GM19328 (cell line): ENCODE measurements at regions not wholly inside any gene's neighbourhood (a gene's known extent, or its start where the extent isn't known, plus 50 kb on each side); places are given as distances from the start of the nearest gene placed in this dataset.
A peak's percentile ranks its signal among the peaks of the same experiment; 100 is the strongest.
"Not testable (repeated sequence)": the region's sequence is repeated elsewhere in the genome, so short reads cannot be mapped to it uniquely, and the experiment has no call there.

Source experiments
- ATAC-seq: cut with Tn5 transposase; IDR thresholded peaks from one replicate; pipeline ENCODE4 v1.9.1; 2021; ENCODE audit warnings: mild to moderate bottlenecking, moderate library complexity; ENCODE audit not compliant: unreplicated experiment

- no peak for ATAC-seq
These were observed 251.6 kb downstream of the GATA3 start for GRCh38 chr10:8305876-8306652.

DNA sequence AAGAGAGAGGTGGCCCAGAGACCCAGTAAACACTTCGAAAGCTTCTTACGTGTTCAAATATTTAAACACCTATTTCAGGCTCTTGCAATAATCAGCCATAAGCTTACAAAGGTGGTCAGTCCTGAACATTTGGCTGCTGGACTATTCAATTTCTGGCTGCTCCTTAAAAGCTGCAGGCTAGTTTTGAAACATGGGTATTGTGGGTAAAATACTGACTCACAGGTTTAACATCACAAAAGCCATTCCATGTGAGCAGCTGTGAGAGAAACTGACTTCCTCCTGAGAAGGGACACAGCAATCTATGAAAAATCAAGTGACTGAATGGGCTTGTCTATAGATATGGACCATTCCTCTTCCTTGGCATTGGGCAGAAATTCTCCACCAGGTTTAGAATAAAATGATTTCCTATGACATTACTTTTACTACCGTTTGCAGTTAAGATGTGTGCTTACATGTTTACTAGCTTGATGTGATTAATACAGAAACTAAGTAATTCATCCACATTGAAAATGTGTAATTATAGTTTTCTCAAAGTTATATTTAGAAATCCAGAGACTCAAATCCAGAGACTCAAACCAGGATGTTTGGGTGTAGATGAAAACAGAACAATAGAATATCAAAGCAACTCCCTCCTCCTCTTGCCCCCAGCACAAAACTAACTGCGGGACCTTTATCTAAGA is 252.3 kb downstream of the GATA3 start:
- no peak for ATAC-seq

DNA sequence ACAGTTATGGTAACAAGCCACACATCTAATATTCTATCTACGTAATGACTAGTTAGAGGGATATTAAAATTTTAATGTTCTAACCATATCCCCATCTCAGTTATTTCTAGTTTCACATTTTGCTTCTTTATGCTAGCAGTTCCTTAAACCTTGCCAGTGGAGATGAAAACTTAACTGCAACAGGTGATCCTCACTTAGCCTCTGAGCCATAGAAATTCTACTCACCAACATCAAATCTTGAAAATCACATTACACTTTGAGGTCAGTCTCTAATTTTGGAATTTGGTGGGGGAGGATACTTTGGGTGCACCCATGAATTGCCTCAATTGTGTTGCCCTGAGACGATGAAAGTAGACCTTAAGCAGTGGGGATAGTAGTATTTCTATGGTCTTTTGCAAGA is 256.4 kb downstream of the GATA3 start:
- ATAC-seq = no peak

DNA sequence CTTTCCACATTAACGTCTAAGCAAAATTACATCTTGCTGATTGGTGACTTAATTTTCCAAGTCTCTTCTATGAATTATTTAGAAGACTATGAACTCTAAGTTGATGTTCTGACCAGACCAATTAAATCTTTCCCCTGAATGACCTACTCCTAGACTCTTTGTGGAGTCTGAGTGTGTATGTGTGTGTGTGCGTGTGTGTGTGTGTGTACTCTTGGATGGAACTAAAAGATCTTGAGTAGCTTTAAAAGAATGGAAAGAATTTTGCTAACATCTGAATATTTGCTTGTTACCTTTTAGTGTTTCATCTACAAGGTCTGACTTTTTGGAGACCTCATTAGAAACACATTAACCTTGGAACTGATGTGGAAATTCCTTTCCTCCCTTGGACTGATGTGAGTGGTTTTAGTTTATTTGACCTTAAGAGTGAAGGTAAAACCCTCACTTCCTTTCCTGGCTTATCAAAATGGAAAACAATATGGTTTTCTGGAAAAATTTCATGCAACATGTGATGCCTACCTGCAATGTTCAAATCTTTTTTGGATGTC is 257.1 kb downstream of the GATA3 start:
- no peak for ATAC-seq

GRCh38 chr10:8312079-8312478 is 257.6 kb downstream of the GATA3 start:
- no peak for ATAC-seq

GRCh38 chr10:8312781-8313180 is 258.3 kb downstream of the GATA3 start:
- ATAC-seq = no peak

GRCh38 chr10:8314486-8314885 is 260.0 kb downstream of the GATA3 start:
- ATAC-seq = no peak

DNA sequence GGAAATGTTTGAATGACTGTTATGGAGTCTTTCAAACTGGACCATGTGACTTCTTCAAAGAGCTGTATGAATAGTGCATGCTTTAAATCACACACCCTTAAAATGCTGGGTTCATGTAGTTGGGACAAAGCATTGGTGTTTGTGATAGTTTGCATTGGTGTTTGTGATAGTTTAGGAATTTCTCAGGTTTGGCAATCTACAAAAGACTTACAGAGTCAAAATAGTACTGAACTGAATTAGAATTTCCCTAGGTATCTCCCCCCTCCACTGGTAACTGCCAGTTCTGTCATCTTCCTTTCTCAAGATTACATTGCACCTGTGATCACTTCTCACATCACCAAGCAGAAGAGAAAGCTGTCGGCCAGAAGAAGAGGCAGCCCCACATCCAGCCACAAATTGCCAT is 261.1 kb downstream of the GATA3 start:
- ATAC-seq = no peak

DNA sequence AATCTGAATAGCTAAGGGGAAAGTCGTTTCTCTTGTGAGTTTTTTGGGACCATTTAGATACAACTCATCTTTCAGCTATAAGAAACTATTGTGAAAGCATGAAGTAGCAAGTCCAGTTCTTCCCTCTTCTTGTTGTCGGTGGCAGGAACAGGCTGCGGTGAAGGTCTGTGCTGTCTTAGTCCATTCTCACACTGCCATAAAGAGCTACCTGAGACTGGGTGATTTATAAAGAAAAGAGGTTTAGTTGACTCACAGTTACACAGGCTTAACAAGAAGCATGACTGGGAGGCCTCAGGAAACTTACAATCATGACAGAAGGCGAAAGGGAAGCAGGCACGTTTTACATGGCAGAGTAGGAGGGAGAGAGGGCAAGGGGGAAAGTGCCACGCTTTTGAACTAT is 261.8 kb downstream of the GATA3 start:
- no peak for ATAC-seq

- ATAC-seq = not testable (repeated sequence)
These were observed 263.9 kb downstream of the GATA3 start for GRCh38 chr10:8318429-8318828.

GRCh38 chr10:8318956-8319355 is 264.5 kb downstream of the GATA3 start:
- no peak for ATAC-seq

DNA sequence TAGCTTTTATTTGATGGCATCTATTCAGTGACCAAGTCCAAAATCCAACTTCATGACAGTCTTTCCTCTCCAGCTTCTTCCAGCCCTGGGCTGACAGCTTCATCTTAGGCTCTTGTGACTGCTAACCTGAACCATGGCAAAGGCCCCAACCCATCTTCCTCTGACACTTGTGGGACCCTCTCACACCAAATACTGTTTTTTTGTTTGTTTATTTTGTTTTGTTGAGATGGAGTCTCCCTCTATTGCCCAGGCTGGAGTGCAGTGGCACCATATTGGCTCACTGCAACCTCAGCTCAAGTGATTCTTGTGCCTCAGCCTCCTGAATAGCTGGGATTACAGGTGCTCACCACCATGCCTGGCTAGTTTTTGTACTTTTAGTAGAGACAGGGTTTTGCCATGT is 265.2 kb downstream of the GATA3 start:
- no peak for ATAC-seq

GRCh38 chr10:8321990-8322389 is 267.5 kb downstream of the GATA3 start:
- no peak for ATAC-seq

- no peak for ATAC-seq
These were observed 269.1 kb downstream of the GATA3 start for GRCh38 chr10:8323428-8324054.

DNA sequence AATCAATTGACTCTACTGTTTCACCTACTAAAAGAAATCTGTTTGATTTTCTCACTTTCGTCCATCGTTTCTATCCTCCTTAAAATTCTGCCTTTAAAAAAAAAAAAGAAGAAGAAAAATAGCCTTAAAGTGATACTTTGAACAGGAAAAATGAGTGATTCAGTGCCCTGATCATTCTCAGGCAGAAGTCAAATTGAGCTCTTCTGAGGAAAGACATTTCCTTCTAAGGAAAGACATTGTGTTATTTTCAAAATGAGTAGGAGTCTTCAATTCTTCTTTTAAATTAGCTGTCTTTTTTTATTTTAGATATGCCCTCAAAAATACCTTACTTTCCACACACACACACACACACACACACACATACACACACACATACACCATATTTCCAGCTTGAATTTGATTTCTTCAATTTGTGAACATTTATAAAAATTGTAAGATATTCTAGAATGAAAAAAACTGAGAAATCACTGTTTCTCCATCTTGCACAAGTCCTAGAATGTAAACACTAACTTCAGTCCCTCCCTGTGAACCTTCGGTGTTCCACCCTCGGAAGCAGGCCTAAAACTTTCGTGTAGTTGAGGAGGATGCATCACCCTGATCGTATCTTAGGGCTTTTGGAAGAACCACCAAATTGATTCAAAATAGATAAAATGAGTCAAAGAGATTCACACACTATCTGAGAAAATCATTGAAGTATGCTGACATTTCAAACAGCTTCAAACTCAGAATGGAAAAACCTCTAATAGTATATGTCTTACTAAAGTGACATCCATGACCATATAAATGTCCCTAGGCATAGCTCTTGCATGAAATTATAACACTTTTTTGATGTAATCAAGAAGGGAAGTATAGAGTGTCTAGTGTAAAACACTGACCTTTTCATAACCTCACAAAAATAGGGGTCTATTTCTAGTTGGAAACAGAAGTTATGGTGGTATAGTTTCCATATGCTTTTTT is 270.8 kb downstream of the GATA3 start:
- ATAC-seq = no peak

DNA sequence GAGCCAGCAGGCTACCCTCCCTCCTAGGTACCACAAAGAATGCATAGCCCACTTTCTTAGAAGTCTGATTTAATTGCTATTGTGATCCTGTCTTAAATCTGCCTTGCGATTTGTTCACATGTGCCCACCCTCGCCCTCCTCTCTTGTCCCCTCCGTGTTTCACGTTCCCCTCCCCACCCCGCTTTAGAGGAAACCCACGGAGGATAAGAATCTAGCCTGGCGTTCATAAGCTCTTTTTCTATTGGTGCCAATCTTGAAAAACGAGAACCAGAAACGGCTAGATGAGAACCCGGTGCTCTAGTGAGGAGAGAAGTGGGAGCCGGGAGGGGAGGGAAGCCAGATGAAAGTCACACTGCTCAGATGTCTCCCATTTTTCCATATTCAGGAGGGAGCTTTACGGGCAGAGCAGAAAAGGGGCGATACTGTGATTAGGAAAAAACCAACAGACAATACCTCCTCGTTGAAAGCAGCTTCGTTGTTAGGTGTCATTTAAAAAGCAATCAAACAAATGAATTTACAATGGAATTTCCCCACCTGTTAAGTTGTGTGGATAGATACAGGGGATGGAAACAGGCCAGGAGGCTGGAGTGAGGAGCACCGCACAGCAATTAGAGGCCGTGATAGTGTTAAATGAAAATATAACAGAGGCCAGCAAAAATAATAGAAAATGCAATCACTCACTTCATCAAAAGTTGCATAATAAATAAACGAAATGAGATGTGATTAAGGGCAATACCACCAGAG is 272.1 kb downstream of the GATA3 start:
- no peak for ATAC-seq

- no peak for ATAC-seq
These were observed 272.6 kb downstream of the GATA3 start for GRCh38 chr10:8327140-8327423.

GRCh38 chr10:8331387-8331786 is 276.9 kb downstream of the GATA3 start:
- no peak for ATAC-seq

GRCh38 chr10:8331896-8332729 is 277.6 kb downstream of the GATA3 start:
- peak; percentile 89 for ATAC-seq
